Right ventricle myocardium inferior (tissue), 1 donor: ENCODE measurements at regions not wholly inside any gene's neighbourhood (a gene's known extent, or its start where the extent isn't known, plus 50 kb on each side); places are given as distances from the start of the nearest gene placed in this dataset.
"Not testable (repeated sequence)": the region's sequence is repeated elsewhere in the genome, so short reads cannot be mapped to it uniquely, and the experiment has no call there.

Experiments used
- ATAC-seq: fragments of 200-7000 bp; cut with Tn5 transposase; one replicate; pipeline ENCODE4 v1.9.1; 2020; ENCODE audit warnings: mild to moderate bottlenecking, moderate library complexity
- DNase-seq: peaks from one replicate; pipeline ENCODE4 v3.0.0; 2021; ENCODE audit errors: missing footprints
- intact Hi-C: fragments of 100-400 bp; cut with DNase I; formaldehyde crosslinking; loops from one replicate; pipeline ENCODE4 v1.11.0; 2022
- donor health status: DM: no; HTN: yes; CAD: no; lungs with severe emphysema.

GRCh38 chr13:91247768-91248167, 99.7 kb upstream of the MIR17HG start:
- ATAC-seq (no peak), DNase-seq (no peak)
- intact Hi-C loops = no loop called here

GRCh38 chr13:91248249-91248648, 99.2 kb upstream of the MIR17HG start:
- no peak for DNase-seq
- intact Hi-C loops = no loop called here
- ATAC-seq = no peak

- intact Hi-C loops = no loop called here
- ATAC-seq (no peak), DNase-seq (no peak)
Observed at GRCh38 chr13:91249370-91249769, 98.1 kb upstream of the MIR17HG start.

GRCh38 chr13:91249861-91250260, 97.6 kb upstream of the MIR17HG start:
- ATAC-seq = no peak

GRCh38 chr13:91251573-91251972, 95.9 kb upstream of the MIR17HG start:
- DNase-seq, intact Hi-C loops, ATAC-seq: not testable (repeated sequence)

More at GRCh38 chr13:91249861-91250260, 97.6 kb upstream of the MIR17HG start:
- no peak for DNase-seq
- intact Hi-C loops = no loop called here

- ATAC-seq (no peak), DNase-seq (no peak)
- intact Hi-C loops = no loop called here
Observed at GRCh38 chr13:91264484-91264883, 83.0 kb upstream of the MIR17HG start.

GRCh38 chr13:91269237-91269636, 78.2 kb upstream of the MIR17HG start:
- ATAC-seq (no peak), DNase-seq (no peak)
- intact Hi-C loops = no loop called here

- intact Hi-C loops = no loop called here
- DNase-seq = no peak
- no peak for ATAC-seq
Observed at GRCh38 chr13:91270031-91270430, 77.5 kb upstream of the MIR17HG start.

- DNase-seq = no peak
Observed at GRCh38 chr13:91272235-91272777, 75.2 kb upstream of the MIR17HG start.

GRCh38 chr13:91273675-91274074, 73.8 kb upstream of the MIR17HG start:
- DNase-seq (no peak), ATAC-seq (no peak)
- intact Hi-C loops = no loop called here

More at GRCh38 chr13:91272235-91272777, 75.2 kb upstream of the MIR17HG start:
- no peak for ATAC-seq
- intact Hi-C loops = no loop called here

GRCh38 chr13:91277013-91277676, 70.3 kb upstream of the MIR17HG start:
- no peak for ATAC-seq
- intact Hi-C loops = no loop called here
- DNase-seq = no peak

GRCh38 chr13:91278291-91278690, 69.2 kb upstream of the MIR17HG start:
- DNase-seq (no peak), ATAC-seq (no peak)
- intact Hi-C loops = no loop called here

GRCh38 chr13:91278888-91279287, 68.6 kb upstream of the MIR17HG start:
- intact Hi-C loops = no loop called here
- ATAC-seq = no peak

GRCh38 chr13:91280801-91281200, 66.7 kb upstream of the MIR17HG start:
- intact Hi-C loops = no loop called here
- ATAC-seq (no peak), DNase-seq (no peak)

More at GRCh38 chr13:91278888-91279287, 68.6 kb upstream of the MIR17HG start:
- no peak for DNase-seq

- intact Hi-C loops = no loop called here
- DNase-seq (no peak), ATAC-seq (no peak)
Observed at GRCh38 chr13:91284335-91284734, 63.2 kb upstream of the MIR17HG start.

GRCh38 chr13:91286317-91286716, 61.2 kb upstream of the MIR17HG start:
- ATAC-seq (no peak), DNase-seq (no peak)
- intact Hi-C loops = no loop called here

- intact Hi-C loops = no loop called here
- DNase-seq (no peak), ATAC-seq (no peak)
Observed at GRCh38 chr13:91291078-91291477, 56.4 kb upstream of the MIR17HG start.

GRCh38 chr13:91292630-91293221, 54.8 kb upstream of the MIR17HG start:
- no peak for ATAC-seq
- intact Hi-C loops = no loop called here

GRCh38 chr13:91295712-91296410, 51.6 kb upstream of the MIR17HG start:
- no peak for DNase-seq
- intact Hi-C loops = no loop called here
- no peak for ATAC-seq

More at GRCh38 chr13:91292630-91293221, 54.8 kb upstream of the MIR17HG start:
- no peak for DNase-seq

- intact Hi-C loops = no loop called here
- DNase-seq (no peak), ATAC-seq (no peak)
Observed at GRCh38 chr13:91297503-91297902, 50.0 kb upstream of the MIR17HG start.
